HEK293T (cell line): ENCODE measurements at regions not wholly inside any gene's neighbourhood (a gene's known extent, or its start where the extent isn't known, plus 50 kb on each side); places are given as distances from the start of the nearest gene placed in this dataset.

ENCODE experiments used
- FOXA1 ChIP-seq: fragments of 450-650 bp; IDR thresholded peaks from 2 replicates; pipeline ENCODE4 v1.6.1; 2016; ENCODE audit warnings: mild to moderate bottlenecking
- NFRKB ChIP-seq: fragments of 450-650 bp; IDR thresholded peaks from 2 replicates; pipeline ENCODE4 v1.6.1; 2016; ENCODE audit warnings: mild to moderate bottlenecking, moderate library complexity
- SP1 ChIP-seq: fragments of 450-650 bp; IDR thresholded peaks from 2 replicates; pipeline ENCODE4 v1.6.1; 2017
- TARDBP ChIP-seq: fragments of 450-650 bp; IDR thresholded peaks from 2 replicates; pipeline ENCODE4 v1.6.1; 2016
- ZNF384 ChIP-seq: fragments of 450-650 bp; IDR thresholded peaks from 2 replicates; pipeline ENCODE4 v1.6.1; 2016

DNA sequence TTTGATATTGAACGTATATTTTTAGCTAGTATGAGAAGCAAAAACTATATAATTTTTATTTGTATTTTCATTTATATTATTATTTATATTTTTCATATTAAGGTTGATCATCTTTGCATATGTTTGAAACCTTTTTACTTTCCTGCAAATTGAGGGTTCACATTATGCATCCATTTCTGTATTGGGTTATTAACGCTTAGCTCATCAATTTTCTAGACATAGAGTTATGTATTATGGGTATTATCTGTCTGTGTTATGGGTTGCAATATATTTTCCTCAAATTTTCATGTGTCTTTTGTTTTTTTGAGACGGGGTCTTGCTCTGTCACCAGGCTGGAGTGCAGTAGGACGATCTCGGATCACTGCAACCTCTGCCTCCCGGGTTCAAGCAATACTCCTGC is 2377.0 kb upstream of the WWC1 start:
- TF ChIP-seq FOXA1, result no peak
- no peak for TF ChIP-seq SP1
- no peak for TF ChIP-seq NFRKB
- no peak for TF ChIP-seq ZNF384
- no peak for TF ChIP-seq TARDBP
